ENCODE measurements at regions not wholly inside any gene's neighbourhood (a gene's known extent, or its start where the extent isn't known, plus 50 kb on each side); places are given as distances from the start of the nearest gene placed in this dataset.
"Not testable (repeated sequence)": the region's sequence is repeated elsewhere in the genome, so short reads cannot be mapped to it uniquely, and the experiment has no call there.

GRCh38 chr6:55108134-55109130 is 65.9 kb upstream of the HCRTR2 start:
- no peaks in the 10 kb centered on the region for H3K9me3 Mint-ChIP-seq (ENCODE audit: unreplicated experiment)
- no peaks in the 10 kb centered on the region for H3K27me3 Mint-ChIP-seq (ENCODE audit: unreplicated experiment)
- TF ChIP-seq CTCF (IDR thresholded peaks at IDR 0.05; ENCODE audit: partially characterized antibody, unreplicated experiment) = no peak
- no peak overlapping the region for H3K27ac Mint-ChIP-seq (ENCODE audit: unreplicated experiment)
- H3K4me1 Mint-ChIP-seq (ENCODE audit: low read depth, unreplicated experiment) = peaks cover 2% of the 10 kb centered on the region
- H3K36me3 Mint-ChIP-seq (ENCODE audit: unreplicated experiment) = peaks cover 8% of the 10 kb centered on the region
- DNase-seq = peak; percentile 18
- H3K4me3 Mint-ChIP-seq (ENCODE audit: unreplicated experiment) = no peak overlapping the region

GRCh38 chr6:55117267-55117666 is 57.0 kb upstream of the HCRTR2 start:
- H3K4me1 Mint-ChIP-seq (ENCODE audit: low read depth, unreplicated experiment) = no peaks in the 10 kb centered on the region
- no peak for TF ChIP-seq CTCF (IDR thresholded peaks at IDR 0.05; ENCODE audit: partially characterized antibody, unreplicated experiment)
- peaks cover 8% of the 10 kb centered on the region for H3K36me3 Mint-ChIP-seq (ENCODE audit: unreplicated experiment)
- no peak overlapping the region for H3K4me3 Mint-ChIP-seq (ENCODE audit: unreplicated experiment)
- H3K27me3 Mint-ChIP-seq (ENCODE audit: unreplicated experiment) = no peaks in the 10 kb centered on the region
- no peak overlapping the region for H3K27ac Mint-ChIP-seq (ENCODE audit: unreplicated experiment)
- no peak for DNase-seq
- peaks cover 1% of the 10 kb centered on the region for H3K9me3 Mint-ChIP-seq (ENCODE audit: unreplicated experiment)

- not testable (repeated sequence) for H3K36me3 Mint-ChIP-seq (ENCODE audit: unreplicated experiment); H3K9me3 Mint-ChIP-seq (ENCODE audit: unreplicated experiment); H3K4me1 Mint-ChIP-seq (ENCODE audit: low read depth, unreplicated experiment); H3K4me3 Mint-ChIP-seq (ENCODE audit: unreplicated experiment); H3K27me3 Mint-ChIP-seq (ENCODE audit: unreplicated experiment); H3K27ac Mint-ChIP-seq (ENCODE audit: unreplicated experiment); DNase-seq
Measured at GRCh38 chr6:55124241-55124640, 50.1 kb upstream of the HCRTR2 start.

Data from glutamatergic neuron (in vitro differentiated cells).